Body of pancreas (tissue), 4 donors: ENCODE measurements at regions not wholly inside any gene's neighbourhood (a gene's known extent, or its start where the extent isn't known, plus 50 kb on each side); places are given as distances from the start of the nearest gene placed in this dataset.

Experiments used
- ATAC-seq: fragments of 150-250 bp; one replicate; pipeline ENCODE4 v1.9.1; 2016
- DNase-seq, 4 donors: peaks; one replicate each; pipeline ENCODE4 v3.0.0-alpha.2; 2019
- H3K27ac ChIP-seq, 4 donors: fragments of 200-600 bp; sonication (generic); 1 replicate in 3 of 4; 2 replicates in 1 of 4; pipeline versions ENCODE4 v1.5.1 to v1.6.1; 2016 to 2019; ENCODE audit warnings: mild to moderate bottlenecking in 1 of 4, mixed read lengths in 1 of 4, moderate library complexity in 1 of 4
- H3K27me3 ChIP-seq, 2 donors: fragments of 200-600 bp; sonication (generic); one replicate each; pipeline ENCODE4 v1.6.0; 2016; ENCODE audit warnings: mild to moderate bottlenecking in 1 of 2
- H3K36me3 ChIP-seq, 2 donors: fragments of 200-600 bp; sonication (generic); replicated peaks in 1 of 2; 2 replicates each; pipeline ENCODE4 v1.5.1; 2016; ENCODE audit warnings: low read depth in 2 of 2; ENCODE audit not compliant: insufficient read depth in 1 of 2
- H3K4me1 ChIP-seq: fragments of 200-600 bp; sonication (generic); one replicate; pipeline ENCODE4 v1.6.0; 2016
- H3K4me3 ChIP-seq, 2 donors: fragments of 200-600 bp; sonication (generic); 1 replicate in 1 of 2; 2 replicates in 1 of 2; pipeline ENCODE4 v1.5.1; 2016 to 2019
- H3K9me3 ChIP-seq, 3 donors: fragments of 200-600 bp; sonication (generic); 1 replicate in 2 of 3; 2 replicates in 1 of 3; pipeline ENCODE4 v1.5.1; 2016
- POLR2A ChIP-seq, 3 donors: fragments of 450-650 bp; IDR thresholded peaks; one replicate each; pipeline ENCODE4 v1.6.1; 2016; ENCODE audit warnings: antibody characterized with exemption in 3 of 3, mild to moderate bottlenecking in 2 of 3
- WGBS, 2 donors: methylation state at CpG; one replicate each; pipeline ENCODE4 v1.1.5; 2017; 5-methylcytosine and 5-hydroxymethylcytosine counted together
- intact Hi-C: fragments of 100-400 bp; cut with DNase I; formaldehyde crosslinking; loops from one replicate; pipeline ENCODE4 v1.15.1; 2023
- TF ChIP-seq, protein P1 (sequence below), 7 experiments: fragments of 450-650 bp in 4 of 7; fragments of 200-600 bp in 3 of 7; sonication (generic) in 3 of 7; IDR thresholded peaks; one replicate each; pipeline ENCODE4 v1.5.1; 2016 to 2019; ENCODE audit warnings: antibody characterized with exemption in 7 of 7

DNA sequence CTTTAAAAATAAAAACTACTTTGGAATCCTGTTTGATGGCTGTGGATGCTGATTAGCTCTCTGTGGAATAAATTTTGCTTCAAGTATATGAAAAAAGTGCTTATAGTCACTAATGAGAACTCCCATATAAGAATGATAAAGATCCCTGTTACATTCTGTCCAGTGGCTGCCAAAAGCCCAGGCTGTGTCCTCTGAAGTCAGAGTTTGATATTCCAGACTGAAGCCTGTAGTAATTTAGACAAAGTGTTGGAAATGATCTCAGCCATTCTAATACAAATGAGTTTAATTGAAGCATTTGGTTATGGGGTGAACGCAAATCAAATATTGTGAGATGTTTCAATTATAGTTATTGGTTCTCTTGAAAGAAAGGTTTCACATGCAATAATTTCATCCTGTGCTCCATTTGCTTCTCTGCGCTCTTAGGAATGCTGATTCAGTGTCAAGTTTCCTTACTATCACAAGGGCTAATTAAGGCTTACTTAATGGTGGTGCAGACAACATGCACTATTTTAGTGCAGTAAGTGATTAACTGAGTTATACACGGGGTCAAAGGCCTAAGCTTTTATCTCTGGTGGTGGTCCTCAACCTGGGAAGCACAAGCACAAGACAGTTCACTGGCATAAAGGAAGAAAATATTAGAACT lies 867.6 kb downstream of the SORCS1 start:
- intact Hi-C loops = no loop called here
- no peaks in the 10 kb centered on the region for H3K9me3 ChIP-seq
- H3K4me1 ChIP-seq = no peaks in the 10 kb centered on the region
- DNase-seq = no peak
- H3K4me3 ChIP-seq = no peak overlapping the region
- no peaks in the 10 kb centered on the region for H3K27me3 ChIP-seq
- 53 to 66% methylated on average over 3 of the region's 3 CpGs for WGBS, 2 donors
- TF ChIP-seq, protein P1, sequence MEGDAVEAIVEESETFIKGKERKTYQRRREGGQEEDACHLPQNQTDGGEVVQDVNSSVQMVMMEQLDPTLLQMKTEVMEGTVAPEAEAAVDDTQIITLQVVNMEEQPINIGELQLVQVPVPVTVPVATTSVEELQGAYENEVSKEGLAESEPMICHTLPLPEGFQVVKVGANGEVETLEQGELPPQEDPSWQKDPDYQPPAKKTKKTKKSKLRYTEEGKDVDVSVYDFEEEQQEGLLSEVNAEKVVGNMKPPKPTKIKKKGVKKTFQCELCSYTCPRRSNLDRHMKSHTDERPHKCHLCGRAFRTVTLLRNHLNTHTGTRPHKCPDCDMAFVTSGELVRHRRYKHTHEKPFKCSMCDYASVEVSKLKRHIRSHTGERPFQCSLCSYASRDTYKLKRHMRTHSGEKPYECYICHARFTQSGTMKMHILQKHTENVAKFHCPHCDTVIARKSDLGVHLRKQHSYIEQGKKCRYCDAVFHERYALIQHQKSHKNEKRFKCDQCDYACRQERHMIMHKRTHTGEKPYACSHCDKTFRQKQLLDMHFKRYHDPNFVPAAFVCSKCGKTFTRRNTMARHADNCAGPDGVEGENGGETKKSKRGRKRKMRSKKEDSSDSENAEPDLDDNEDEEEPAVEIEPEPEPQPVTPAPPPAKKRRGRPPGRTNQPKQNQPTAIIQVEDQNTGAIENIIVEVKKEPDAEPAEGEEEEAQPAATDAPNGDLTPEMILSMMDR (IDR thresholded peaks at IDR 0.05) = no peak
- no peak for TF ChIP-seq POLR2A (IDR thresholded peaks at IDR 0.05)
- no peak overlapping the region for H3K27ac ChIP-seq
- H3K36me3 ChIP-seq = no peaks in the 10 kb centered on the region
- ATAC-seq = no peak

DNA sequence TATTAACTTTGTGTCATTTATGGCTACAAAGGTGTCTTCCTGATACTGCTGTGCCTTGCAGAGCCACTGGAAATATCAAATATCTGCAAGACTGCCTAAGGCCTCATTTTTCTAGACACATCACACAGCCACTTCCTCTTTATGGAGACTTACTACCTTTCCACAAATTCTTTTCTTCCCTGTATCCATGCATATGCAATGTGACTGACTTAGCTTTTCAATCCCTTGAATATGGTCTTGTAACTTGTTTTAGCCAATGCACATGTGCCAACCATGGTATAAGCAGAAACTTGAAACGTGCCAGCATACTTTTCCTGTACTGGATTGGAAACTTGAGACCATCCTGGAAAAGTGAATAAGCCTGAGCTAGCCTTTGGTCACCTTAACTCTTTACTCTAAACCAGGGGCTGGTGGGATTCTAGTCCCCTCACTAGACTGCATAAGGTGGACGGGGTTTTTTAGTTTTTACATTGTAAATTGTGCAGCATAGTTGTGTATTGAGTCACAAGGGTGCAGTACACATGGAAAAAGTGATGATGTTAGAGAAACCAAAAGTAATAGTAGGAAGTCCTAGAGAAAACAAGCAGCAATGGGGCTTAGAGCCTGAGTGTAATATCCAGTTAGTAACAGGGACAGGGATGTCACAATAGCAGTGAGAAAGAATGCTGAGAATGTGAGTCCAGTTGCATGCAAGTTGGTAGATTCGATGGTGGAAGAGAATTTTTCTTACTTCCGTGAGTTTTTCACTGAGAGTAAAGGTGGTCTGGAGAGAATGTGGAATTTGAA lies 879.5 kb downstream of the SORCS1 start:
- H3K4me1 ChIP-seq = no peaks in the 10 kb centered on the region
- intact Hi-C loops = no loop called here
- no peaks in the 10 kb centered on the region for H3K36me3 ChIP-seq
- no peaks in the 10 kb centered on the region for H3K27me3 ChIP-seq
- WGBS, 2 donors = 34 to 37% methylated on average over 4 of the region's 4 CpGs
- no peak for TF ChIP-seq POLR2A (IDR thresholded peaks at IDR 0.05)
- TF ChIP-seq, protein P1 (IDR thresholded peaks at IDR 0.05) = no peak
- no peak for DNase-seq
- no peak overlapping the region for H3K27ac ChIP-seq
- no peak overlapping the region for H3K4me3 ChIP-seq
- no peaks in the 10 kb centered on the region for H3K9me3 ChIP-seq
- ATAC-seq = no peak

DNA sequence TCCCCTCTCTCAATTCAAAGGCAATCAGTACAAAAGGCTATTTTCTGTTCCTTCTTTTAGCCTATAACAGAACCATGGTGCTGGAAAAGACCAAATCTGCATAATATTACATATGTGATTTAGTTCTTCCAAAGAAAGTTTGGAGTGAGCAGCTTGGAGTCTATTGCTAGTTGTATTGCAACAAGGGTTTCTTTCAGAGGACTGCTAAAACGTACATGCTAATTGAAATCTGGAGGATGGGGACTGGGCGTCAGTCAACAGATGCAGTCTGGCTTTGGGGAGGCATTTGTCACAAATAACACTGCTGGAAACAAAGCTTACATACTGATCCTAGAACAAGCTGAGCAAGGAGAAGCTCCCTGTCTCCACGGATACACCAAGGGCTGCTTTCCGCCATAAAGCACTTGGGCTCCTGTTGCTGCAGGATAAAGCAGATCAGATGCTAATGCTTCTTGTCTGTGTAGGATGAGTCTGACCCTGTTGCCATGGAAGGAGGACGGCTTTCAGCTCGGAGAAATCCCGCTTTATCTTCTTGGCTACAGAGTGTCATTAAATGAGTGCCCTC lies 883.5 kb downstream of the SORCS1 start:
- intact Hi-C loops = no loop called here
- no peaks in the 10 kb centered on the region for H3K9me3 ChIP-seq
- TF ChIP-seq POLR2A (IDR thresholded peaks at IDR 0.05) = no peak
- TF ChIP-seq, protein P1 (IDR thresholded peaks at IDR 0.05) = no peak
- no peak for ATAC-seq
- H3K4me3 ChIP-seq = no peak overlapping the region
- 52 to 66% methylated on average over 7 of the region's 7 CpGs for WGBS, 2 donors
- H3K36me3 ChIP-seq = no peaks in the 10 kb centered on the region
- no peaks in the 10 kb centered on the region for H3K27me3 ChIP-seq
- H3K4me1 ChIP-seq = no peaks in the 10 kb centered on the region
- no peak overlapping the region for H3K27ac ChIP-seq
- DNase-seq = no peak

DNA sequence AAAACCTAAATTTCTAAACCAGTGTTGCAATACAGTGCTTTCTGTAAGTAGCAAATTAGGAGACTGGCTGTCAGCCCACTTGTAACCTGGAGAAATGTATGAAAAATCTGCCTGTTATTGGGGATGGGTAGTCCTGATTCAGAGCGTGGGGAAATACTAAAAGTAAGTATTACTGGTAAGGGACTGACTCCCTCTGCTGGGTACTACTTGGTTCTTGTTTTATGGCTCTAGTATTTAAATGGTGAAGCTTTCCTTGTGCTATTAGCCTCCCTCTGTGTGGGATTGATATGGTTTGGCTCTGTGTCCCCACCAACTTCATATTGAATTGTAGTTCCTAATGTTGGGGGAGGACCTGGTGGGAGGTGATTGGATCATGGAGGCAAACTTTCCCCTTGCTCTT lies 886.1 kb downstream of the SORCS1 start:
- WGBS, 2 donors = 33 to 35% methylated on average over 1 of the region's 1 CpG
- no peak overlapping the region for H3K27ac ChIP-seq
- DNase-seq (no peak), ATAC-seq (no peak)
- H3K27me3 ChIP-seq = no peaks in the 10 kb centered on the region
- intact Hi-C loops = no loop called here
- no peaks in the 10 kb centered on the region for H3K4me1 ChIP-seq
- no peak overlapping the region for H3K4me3 ChIP-seq
- H3K36me3 ChIP-seq = no peaks in the 10 kb centered on the region
- no peaks in the 10 kb centered on the region for H3K9me3 ChIP-seq
- TF ChIP-seq, protein P1 (IDR thresholded peaks at IDR 0.05) = no peak
- no peak for TF ChIP-seq POLR2A (IDR thresholded peaks at IDR 0.05)
